Fibroblast of lung (primary cell): ENCODE measurements at regions not wholly inside any gene's neighbourhood (a gene's known extent, or its start where the extent isn't known, plus 50 kb on each side); places are given as distances from the start of the nearest gene placed in this dataset.

Experiments used
- EZH2 ChIP-seq: IDR thresholded peaks from 2 replicates; pipeline ENCODE4 v1.5.1; 2012; ENCODE audit warnings: low read length, control low read depth, mild to moderate bottlenecking; ENCODE audit errors: missing control alignments
- TF ChIP-seq, protein P1 (sequence below), 2 donors: IDR thresholded peaks in 1 of 2; conservative IDR thresholded peaks in 1 of 2; 1 replicate in 1 of 2; 2 replicates in 1 of 2; pipeline ENCODE4 v1.5.1; 2011 to 2012; ENCODE audit warnings: low read length in 2 of 2, control low read depth in 1 of 2, inconsistent platforms in 1 of 2, low read depth in 1 of 2, mild to moderate bottlenecking in 1 of 2

DNA sequence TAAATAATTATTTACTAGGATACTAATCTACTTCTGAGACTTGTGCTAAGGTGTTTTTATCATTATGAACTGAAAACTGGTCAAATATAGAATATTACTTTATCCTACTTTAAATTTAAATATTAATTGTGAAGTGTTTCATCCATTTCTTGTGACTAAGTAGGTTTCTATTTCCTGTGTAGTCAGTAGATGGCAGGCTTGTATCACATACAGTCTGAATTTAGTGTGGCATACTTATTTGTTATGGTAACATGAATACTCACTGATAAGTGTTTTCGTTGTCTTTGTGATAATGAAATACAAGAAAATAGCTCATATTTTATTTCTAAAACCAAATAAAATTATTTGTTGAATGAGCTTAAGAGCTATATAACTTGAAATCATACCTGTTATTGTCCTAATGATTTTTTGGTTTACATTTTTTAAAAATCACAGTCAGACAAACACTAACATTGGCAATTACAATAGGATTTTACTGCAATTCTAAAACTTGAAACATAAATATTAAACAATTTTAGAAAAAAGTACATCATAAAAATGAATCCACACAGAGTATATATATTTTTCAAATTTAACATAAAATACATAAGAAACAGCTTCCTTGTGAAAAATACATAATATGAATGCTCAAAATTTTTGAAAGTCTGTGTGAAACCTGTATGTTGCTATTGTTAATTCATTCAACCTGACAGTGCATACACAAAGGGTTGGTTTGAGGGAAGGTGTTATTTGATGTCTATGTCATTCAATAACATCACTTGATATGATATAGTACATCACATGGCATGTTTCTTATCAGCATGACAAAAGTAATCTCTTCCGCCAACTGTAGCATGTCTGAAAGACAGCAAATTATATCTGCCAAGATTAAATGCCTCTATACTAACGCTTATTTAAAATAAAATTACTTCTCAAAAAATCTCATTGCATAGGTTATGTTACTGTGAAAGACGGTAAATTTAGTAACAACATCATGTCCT lies 904.8 kb upstream of the PCDH20 start:
- no peak for TF ChIP-seq EZH2
- TF ChIP-seq, protein P1, sequence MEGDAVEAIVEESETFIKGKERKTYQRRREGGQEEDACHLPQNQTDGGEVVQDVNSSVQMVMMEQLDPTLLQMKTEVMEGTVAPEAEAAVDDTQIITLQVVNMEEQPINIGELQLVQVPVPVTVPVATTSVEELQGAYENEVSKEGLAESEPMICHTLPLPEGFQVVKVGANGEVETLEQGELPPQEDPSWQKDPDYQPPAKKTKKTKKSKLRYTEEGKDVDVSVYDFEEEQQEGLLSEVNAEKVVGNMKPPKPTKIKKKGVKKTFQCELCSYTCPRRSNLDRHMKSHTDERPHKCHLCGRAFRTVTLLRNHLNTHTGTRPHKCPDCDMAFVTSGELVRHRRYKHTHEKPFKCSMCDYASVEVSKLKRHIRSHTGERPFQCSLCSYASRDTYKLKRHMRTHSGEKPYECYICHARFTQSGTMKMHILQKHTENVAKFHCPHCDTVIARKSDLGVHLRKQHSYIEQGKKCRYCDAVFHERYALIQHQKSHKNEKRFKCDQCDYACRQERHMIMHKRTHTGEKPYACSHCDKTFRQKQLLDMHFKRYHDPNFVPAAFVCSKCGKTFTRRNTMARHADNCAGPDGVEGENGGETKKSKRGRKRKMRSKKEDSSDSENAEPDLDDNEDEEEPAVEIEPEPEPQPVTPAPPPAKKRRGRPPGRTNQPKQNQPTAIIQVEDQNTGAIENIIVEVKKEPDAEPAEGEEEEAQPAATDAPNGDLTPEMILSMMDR (conservative IDR thresholded peaks at IDR 0.05 in 1 of 2, IDR thresholded peaks at IDR 0.05 in 1 of 2; ENCODE audit: low read depth in 1 of 2, low read length in 2 of 2), result peak in 1 of 2 donors; percentile 66
